Daoy (cell line): ENCODE measurements at regions not wholly inside any gene's neighbourhood (a gene's known extent, or its start where the extent isn't known, plus 50 kb on each side); places are given as distances from the start of the nearest gene placed in this dataset.
"Not testable (repeated sequence)": the region's sequence is repeated elsewhere in the genome, so short reads cannot be mapped to it uniquely, and the experiment has no call there.

Experiments used
- DNase-seq: peaks from one replicate; pipeline ENCODE4 v3.0.0-alpha.2; 2015; ENCODE audit warnings: low read depth

GRCh38 chr10:60569681-60570080 is 180.0 kb upstream of the ANK3 start:
- DNase-seq = no peak

- no peak for DNase-seq
These were observed 176.4 kb upstream of the ANK3 start for GRCh38 chr10:60566096-60566495.

GRCh38 chr10:60565492-60565891 is 175.8 kb upstream of the ANK3 start:
- DNase-seq = no peak

- DNase-seq = no peak
These were observed 174.8 kb upstream of the ANK3 start for GRCh38 chr10:60564475-60564874.

GRCh38 chr10:60560451-60560850 is 170.8 kb upstream of the ANK3 start:
- no peak for DNase-seq

GRCh38 chr10:60555700-60556099 is 166.0 kb upstream of the ANK3 start:
- DNase-seq = no peak

- no peak for DNase-seq
These were observed 160.0 kb upstream of the ANK3 start for GRCh38 chr10:60549686-60550085.

GRCh38 chr10:60542657-60543056 is 153.0 kb upstream of the ANK3 start:
- peak; percentile 38 for DNase-seq

GRCh38 chr10:60541451-60541850 is 151.8 kb upstream of the ANK3 start:
- DNase-seq = no peak

GRCh38 chr10:60537697-60538096 is 148.0 kb upstream of the ANK3 start:
- no peak for DNase-seq

- DNase-seq = peak; percentile 57
These were observed 146.9 kb upstream of the ANK3 start for GRCh38 chr10:60536529-60537114.

GRCh38 chr10:60535427-60535826 is 145.8 kb upstream of the ANK3 start:
- DNase-seq = no peak

- DNase-seq = no peak
These were observed 145.2 kb upstream of the ANK3 start for GRCh38 chr10:60534761-60535389.

- no peak for DNase-seq
These were observed 143.2 kb upstream of the ANK3 start for GRCh38 chr10:60532696-60533468.

- no peak for DNase-seq
These were observed 141.3 kb upstream of the ANK3 start for GRCh38 chr10:60531006-60531405.

GRCh38 chr10:60527676-60528075 is 138.0 kb upstream of the ANK3 start:
- no peak for DNase-seq

- DNase-seq = no peak
These were observed 136.3 kb upstream of the ANK3 start for GRCh38 chr10:60525716-60526585.

- DNase-seq = peak; percentile 63
These were observed 134.9 kb upstream of the ANK3 start for GRCh38 chr10:60524541-60524940.

- not testable (repeated sequence) for DNase-seq
These were observed 133.7 kb upstream of the ANK3 start for GRCh38 chr10:60523371-60523770.

GRCh38 chr10:60522617-60523016 is 132.9 kb upstream of the ANK3 start:
- no peak for DNase-seq

GRCh38 chr10:60521974-60522405 is 132.3 kb upstream of the ANK3 start:
- DNase-seq = peak; percentile 88

GRCh38 chr10:60518745-60519144 is 129.1 kb upstream of the ANK3 start:
- DNase-seq = no peak
